Astrocyte of the cerebellum (primary cell): ENCODE measurements at regions not wholly inside any gene's neighbourhood (a gene's known extent, or its start where the extent isn't known, plus 50 kb on each side); places are given as distances from the start of the nearest gene placed in this dataset.

Experiments
- DNase-seq: peaks from one replicate; pipeline ENCODE4 v3.0.0-alpha.2; 2011; ENCODE audit warnings: low read depth
- H3K4me3 ChIP-seq: 2 replicates; pipeline ENCODE4 v1.5.1; 2011; ENCODE audit warnings: mild to moderate bottlenecking, low read depth, low read length, moderate library complexity
- CTCF ChIP-seq: IDR thresholded peaks from 2 replicates; pipeline ENCODE4 v1.5.1; 2012; ENCODE audit warnings: low read length, low read depth, moderate library complexity, mild to moderate bottlenecking; ENCODE audit errors: missing control alignments
- in situ Hi-C: cut with HindIII; loops from 2 replicates; pipeline ENCODE4 v1.10.0; 2017; ENCODE audit warnings: low sequenced_read_pairs

DNA sequence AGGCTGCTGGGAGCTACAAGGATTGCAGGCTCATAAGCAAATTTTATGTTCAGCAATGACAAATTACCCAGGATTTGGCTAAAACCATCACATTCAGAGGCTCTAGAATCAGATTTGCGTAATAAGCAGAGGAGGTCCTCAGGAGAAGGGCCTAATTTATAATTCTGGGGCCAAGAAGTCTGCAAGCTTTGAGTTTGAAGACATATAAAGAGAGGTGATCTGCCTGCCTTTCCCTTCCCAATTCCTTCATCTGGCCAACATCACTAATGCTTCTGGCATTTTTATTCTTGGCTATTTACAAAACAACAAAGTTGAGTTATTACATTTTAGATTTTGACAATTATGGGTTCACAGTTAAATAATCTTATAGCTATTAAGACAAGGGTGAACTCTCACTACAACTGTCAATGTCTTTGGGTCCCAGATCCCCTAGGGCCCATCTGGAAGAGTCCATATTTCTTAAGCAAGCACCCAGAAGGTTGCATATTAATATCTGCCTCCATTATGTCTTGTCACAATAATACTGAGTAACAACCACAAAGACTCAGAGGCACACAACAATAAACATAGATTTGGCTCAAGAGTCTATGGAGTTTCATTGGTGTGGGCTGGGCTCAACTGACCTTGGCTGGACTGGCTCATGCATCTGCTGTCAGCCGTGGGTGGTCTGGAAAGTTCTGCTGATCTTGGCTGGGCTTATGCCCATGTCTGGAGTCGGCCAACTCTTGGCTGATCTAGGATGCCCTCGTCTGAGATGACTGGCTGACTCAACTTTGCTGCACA lies 67.2 kb upstream of the CD82 start:
- no peak overlapping the region for H3K4me3 ChIP-seq
- in situ Hi-C loops: no loop called here
- TF ChIP-seq CTCF: no peak
- no peak for DNase-seq

DNA sequence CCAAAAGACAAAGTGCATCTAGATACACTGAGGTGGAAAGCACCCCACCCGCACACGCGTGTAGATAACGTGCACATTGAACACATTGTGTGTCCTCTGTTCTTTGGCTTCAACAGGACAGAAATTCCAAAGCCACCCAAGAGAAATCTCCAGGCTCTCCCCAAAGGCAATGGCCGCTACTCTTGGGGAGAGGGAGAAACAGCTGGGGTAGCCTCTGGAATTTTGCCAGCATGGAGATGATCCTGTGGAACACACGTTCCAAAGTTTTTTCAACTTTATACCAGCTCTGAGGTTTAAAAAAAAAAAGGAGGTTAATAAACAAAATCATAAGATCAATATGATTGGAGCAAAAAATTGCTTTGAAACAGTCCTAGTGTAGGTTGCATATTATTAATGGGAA lies 63.0 kb upstream of the CD82 start:
- H3K4me3 ChIP-seq: no peak overlapping the region
- DNase-seq: no peak
- in situ Hi-C loops: no loop called here
- TF ChIP-seq CTCF: no peak

DNA sequence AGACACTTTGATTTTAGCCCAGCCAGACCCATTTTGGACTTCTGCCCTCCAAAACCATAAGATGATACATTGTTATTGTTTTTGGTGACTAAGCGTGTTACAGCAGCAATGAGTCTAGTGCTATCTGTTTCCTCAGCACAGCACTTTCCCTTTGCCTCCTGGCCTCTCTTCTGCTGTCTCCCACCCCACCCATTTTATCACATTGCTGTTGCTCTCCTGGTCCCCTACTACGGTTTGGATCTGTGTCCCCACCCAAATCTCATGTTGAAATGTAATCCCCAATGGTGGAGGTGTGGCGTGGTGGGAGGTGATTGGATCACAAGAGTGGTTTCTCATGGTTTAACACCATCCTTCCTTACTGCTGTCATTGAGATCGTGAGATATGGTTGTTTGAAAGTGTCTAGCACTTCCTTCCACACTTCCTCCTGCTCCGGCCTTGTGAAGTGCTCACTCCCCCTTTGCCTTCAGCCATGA lies 59.8 kb upstream of the CD82 start:
- no peak overlapping the region for H3K4me3 ChIP-seq
- peak; percentile 4 for DNase-seq
- no peak for TF ChIP-seq CTCF
- in situ Hi-C loops: no loop called here

- no peak overlapping the region for H3K4me3 ChIP-seq
- no peak for DNase-seq
- in situ Hi-C loops: no loop called here
- TF ChIP-seq CTCF: no peak
Observed at GRCh38 chr11:44506375-44507016, 59.0 kb upstream of the CD82 start.

GRCh38 chr11:44507491-44507890 lies 58.0 kb upstream of the CD82 start:
- in situ Hi-C loops: no loop called here
- DNase-seq: no peak
- no peak overlapping the region for H3K4me3 ChIP-seq
- no peak for TF ChIP-seq CTCF

- in situ Hi-C loops: no loop called here
- TF ChIP-seq CTCF: no peak
- no peak for DNase-seq
- no peak overlapping the region for H3K4me3 ChIP-seq
Observed at GRCh38 chr11:44507896-44508445, 57.5 kb upstream of the CD82 start.
